HepG2 (cell line): ENCODE measurements at regions not wholly inside any gene's neighbourhood (a gene's known extent, or its start where the extent isn't known, plus 50 kb on each side); places are given as distances from the start of the nearest gene placed in this dataset.

Experiments
- EHMT2 ChIP-seq: fragments of 200-600 bp; sonication (generic); IDR thresholded peaks from 2 replicates; pipeline ENCODE4 v1.7.0; 2017; ENCODE audit warnings: antibody characterized with exemption, low read depth, low read length, borderline replicate concordance
- FOXA1 ChIP-seq, 2 experiments: fragments of 450-650 bp in 1 of 2; sonication (generic) in 1 of 2; formaldehyde crosslinking in 1 of 2; IDR thresholded peaks; 2 replicates each; pipeline versions ENCODE4 v1.4.0 to v1.6.1; 2016 to 2020; ENCODE audit warnings: missing genetic modification reagents in 1 of 2
- GABPA ChIP-seq, 2 experiments: IDR thresholded peaks; 2 replicates each; pipeline ENCODE4 v1.6.1; 2011 to 2016; ENCODE audit warnings: low read depth in 2 of 2, low read length in 1 of 2, missing biosample characterization in 1 of 2, missing genetic modification characterization in 1 of 2
- GABPB1 ChIP-seq: IDR thresholded peaks from 2 replicates; pipeline ENCODE4 v1.6.1; 2016; ENCODE audit warnings: mild to moderate bottlenecking, missing genetic modification reagents, moderate library complexity, missing compliant biosample characterization
- GZF1 ChIP-seq: sonication (generic); formaldehyde crosslinking; IDR thresholded peaks from 2 replicates; pipeline ENCODE4 v1.5.1; 2020; ENCODE audit warnings: mild to moderate bottlenecking, missing genetic modification reagents
- HNRNPH1 ChIP-seq: fragments of 200-400 bp; formaldehyde crosslinking; optimal IDR thresholded peaks from 2 replicates; pipeline ENCODE3; 2017; ENCODE audit warnings: mild to moderate bottlenecking, low read depth, low read length
- ISL2 ChIP-seq: sonication (generic); formaldehyde crosslinking; IDR thresholded peaks from 2 replicates; pipeline ENCODE4 v1.5.0; 2020; ENCODE audit warnings: missing genetic modification reagents
- KDM6A ChIP-seq: IDR thresholded peaks from 2 replicates; pipeline ENCODE4 v1.6.1; 2016; ENCODE audit warnings: low read depth
- SAP130 ChIP-seq: IDR thresholded peaks from 2 replicates; pipeline ENCODE4 v1.6.1; 2016; ENCODE audit warnings: low read depth
- SIX4 ChIP-seq: sonication (generic); formaldehyde crosslinking; IDR thresholded peaks from 2 replicates; pipeline ENCODE4 v1.4.0; 2020; ENCODE audit warnings: missing genetic modification reagents
- SNAI1 ChIP-seq: sonication (generic); formaldehyde crosslinking; IDR thresholded peaks from 2 replicates; pipeline ENCODE4 v1.5.0; 2020; ENCODE audit warnings: mild to moderate bottlenecking, missing genetic modification reagents, borderline replicate concordance
- SRF ChIP-seq: IDR thresholded peaks from 2 replicates; pipeline ENCODE4 v1.6.1; 2011; ENCODE audit warnings: mild to moderate bottlenecking, low read depth, low read length, moderate library complexity
- ZBTB3 ChIP-seq: sonication (generic); formaldehyde crosslinking; IDR thresholded peaks from 2 replicates; pipeline ENCODE4 v1.4.0; 2020; ENCODE audit warnings: low read depth, mild to moderate bottlenecking, moderate library complexity, missing genetic modification reagents, borderline replicate concordance
- ZIK1 ChIP-seq: sonication (generic); formaldehyde crosslinking; IDR thresholded peaks from 2 replicates; pipeline ENCODE4 v1.5.0; 2020; ENCODE audit warnings: mild to moderate bottlenecking, low read depth, missing genetic modification reagents, borderline replicate concordance
- ZNF180 ChIP-seq: sonication (generic); formaldehyde crosslinking; IDR thresholded peaks from 2 replicates; pipeline ENCODE4 v1.4.0; 2020; ENCODE audit warnings: low read depth, missing genetic modification reagents, borderline replicate concordance
- ZNF589 ChIP-seq: sonication (generic); formaldehyde crosslinking; conservative IDR thresholded peaks from 2 replicates; pipeline ENCODE4 v1.8.0; 2022; ENCODE audit warnings: mild to moderate bottlenecking, moderate library complexity, missing genetic modification reagents
- ZNF644 ChIP-seq: IDR thresholded peaks from 2 replicates; pipeline ENCODE4 v1.6.1; 2016; ENCODE audit warnings: low read depth
- TF ChIP-seq, protein P1 (sequence below): sonication (generic); formaldehyde crosslinking; IDR thresholded peaks from 2 replicates; pipeline ENCODE4 v1.5.1; 2020; ENCODE audit warnings: mild to moderate bottlenecking, missing genetic modification reagents, moderate library complexity
- TF ChIP-seq, protein P2 (sequence below): IDR thresholded peaks from 2 replicates; pipeline ENCODE4 v1.6.1; 2016; ENCODE audit warnings: control low read depth

DNA sequence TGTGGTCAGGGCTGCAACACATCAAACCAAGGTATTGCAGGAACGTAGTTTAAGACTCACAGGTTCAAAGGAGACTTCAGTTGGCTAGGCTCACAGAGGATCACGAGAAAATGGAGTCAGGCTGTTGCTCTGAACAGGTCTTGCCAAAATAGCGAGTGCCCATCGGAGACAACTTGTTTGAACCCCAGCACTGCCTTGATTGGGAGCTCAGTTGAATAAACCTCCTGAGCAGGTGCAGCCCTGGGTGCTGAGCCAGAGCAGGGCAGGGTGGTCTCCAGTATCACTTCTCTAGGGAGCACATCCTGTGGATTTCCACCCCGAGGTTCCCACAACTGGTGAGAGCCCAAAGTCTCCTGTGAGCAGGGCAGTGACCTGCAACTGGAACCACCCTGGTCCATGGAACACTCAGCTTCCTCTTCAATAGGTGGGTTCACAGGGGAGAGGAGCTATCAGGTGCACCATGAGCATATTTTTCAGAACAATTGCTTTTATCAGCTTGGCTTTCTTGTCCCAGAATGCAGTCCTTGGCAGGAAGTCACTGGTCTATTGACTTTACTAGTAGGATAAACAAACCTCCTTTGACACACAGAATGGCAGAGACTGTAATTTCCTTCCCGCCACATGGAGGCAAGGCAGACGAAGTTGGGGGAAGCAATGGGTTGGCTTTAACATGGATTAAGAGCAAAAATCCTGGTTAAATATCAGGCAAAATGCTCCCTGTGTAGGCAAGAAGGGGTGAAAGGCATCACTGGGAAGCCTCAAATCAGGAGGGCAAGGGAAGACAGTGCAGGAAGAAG, 267.7 kb upstream of the FOXQ1 start (continued):
- TF ChIP-seq, protein P1, sequence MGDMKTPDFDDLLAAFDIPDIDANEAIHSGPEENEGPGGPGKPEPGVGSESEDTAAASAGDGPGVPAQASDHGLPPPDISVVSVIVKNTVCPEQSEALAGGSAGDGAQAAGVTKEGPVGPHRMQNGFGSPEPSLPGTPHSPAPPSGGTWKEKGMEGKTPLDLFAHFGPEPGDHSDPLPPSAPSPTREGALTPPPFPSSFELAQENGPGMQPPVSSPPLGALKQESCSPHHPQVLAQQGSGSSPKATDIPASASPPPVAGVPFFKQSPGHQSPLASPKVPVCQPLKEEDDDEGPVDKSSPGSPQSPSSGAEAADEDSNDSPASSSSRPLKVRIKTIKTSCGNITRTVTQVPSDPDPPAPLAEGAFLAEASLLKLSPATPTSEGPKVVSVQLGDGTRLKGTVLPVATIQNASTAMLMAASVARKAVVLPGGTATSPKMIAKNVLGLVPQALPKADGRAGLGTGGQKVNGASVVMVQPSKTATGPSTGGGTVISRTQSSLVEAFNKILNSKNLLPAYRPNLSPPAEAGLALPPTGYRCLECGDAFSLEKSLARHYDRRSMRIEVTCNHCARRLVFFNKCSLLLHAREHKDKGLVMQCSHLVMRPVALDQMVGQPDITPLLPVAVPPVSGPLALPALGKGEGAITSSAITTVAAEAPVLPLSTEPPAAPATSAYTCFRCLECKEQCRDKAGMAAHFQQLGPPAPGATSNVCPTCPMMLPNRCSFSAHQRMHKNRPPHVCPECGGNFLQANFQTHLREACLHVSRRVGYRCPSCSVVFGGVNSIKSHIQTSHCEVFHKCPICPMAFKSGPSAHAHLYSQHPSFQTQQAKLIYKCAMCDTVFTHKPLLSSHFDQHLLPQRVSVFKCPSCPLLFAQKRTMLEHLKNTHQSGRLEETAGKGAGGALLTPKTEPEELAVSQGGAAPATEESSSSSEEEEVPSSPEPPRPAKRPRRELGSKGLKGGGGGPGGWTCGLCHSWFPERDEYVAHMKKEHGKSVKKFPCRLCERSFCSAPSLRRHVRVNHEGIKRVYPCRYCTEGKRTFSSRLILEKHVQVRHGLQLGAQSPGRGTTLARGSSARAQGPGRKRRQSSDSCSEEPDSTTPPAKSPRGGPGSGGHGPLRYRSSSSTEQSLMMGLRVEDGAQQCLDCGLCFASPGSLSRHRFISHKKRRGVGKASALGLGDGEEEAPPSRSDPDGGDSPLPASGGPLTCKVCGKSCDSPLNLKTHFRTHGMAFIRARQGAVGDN, result peak; percentile 50
- TF ChIP-seq FOXA1 (IDR thresholded peaks at IDR 0.05) (0 out of 2 replicates have a peak, but pooled peaks have one; percentile 20), FOXA1 (CRISPR knock-in tag; IDR thresholded peaks at IDR 0.05) (peak; percentile 91), ZBTB3 (no peak), ZNF589 (CRISPR knock-in tag) (no peak), EHMT2 (peak; percentile 92; the same call in 1 of the 2 replicates), GABPA (IDR thresholded peaks at IDR 0.05; ENCODE audit: low read depth, low read length) (no peak), GABPA (CRISPR knock-in tag; IDR thresholded peaks at IDR 0.05; ENCODE audit: low read depth) (peak; percentile 67), GZF1 (CRISPR knock-in tag) (no peak), KDM6A (CRISPR knock-in tag) (no peak), SIX4 (no peak), HNRNPH1 (no peak), SNAI1 (CRISPR knock-in tag) (no peak), ZIK1 (CRISPR knock-in tag) (no peak), ZNF180 (no peak), ZNF644 (peak; percentile 98), ISL2 (CRISPR knock-in tag) (peak; percentile 69; the same call in 1 of the 2 replicates), SRF (no peak), GABPB1 (CRISPR knock-in tag) (peak; percentile 31; the same call in 1 of the 2 replicates), SAP130 (CRISPR knock-in tag) (peak; percentile 70)
- TF ChIP-seq, protein P2, sequence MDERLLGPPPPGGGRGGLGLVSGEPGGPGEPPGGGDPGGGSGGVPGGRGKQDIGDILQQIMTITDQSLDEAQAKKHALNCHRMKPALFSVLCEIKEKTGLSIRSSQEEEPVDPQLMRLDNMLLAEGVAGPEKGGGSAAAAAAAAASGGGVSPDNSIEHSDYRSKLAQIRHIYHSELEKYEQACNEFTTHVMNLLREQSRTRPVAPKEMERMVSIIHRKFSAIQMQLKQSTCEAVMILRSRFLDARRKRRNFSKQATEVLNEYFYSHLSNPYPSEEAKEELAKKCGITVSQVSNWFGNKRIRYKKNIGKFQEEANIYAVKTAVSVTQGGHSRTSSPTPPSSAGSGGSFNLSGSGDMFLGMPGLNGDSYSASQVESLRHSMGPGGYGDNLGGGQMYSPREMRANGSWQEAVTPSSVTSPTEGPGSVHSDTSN (CRISPR knock-in tag), result no peak
